ENCODE measurements at regions not wholly inside any gene's neighbourhood (a gene's known extent, or its start where the extent isn't known, plus 50 kb on each side); places are given as distances from the start of the nearest gene placed in this dataset.
"Not testable (repeated sequence)": the region's sequence is repeated elsewhere in the genome, so short reads cannot be mapped to it uniquely, and the experiment has no call there.

GRCh38 chr1:47604869-47605268 lies 167.0 kb downstream of the FOXD2 start:
- not testable (repeated sequence) for DNase-seq

GRCh38 chr1:47608296-47608875 lies 170.5 kb downstream of the FOXD2 start:
- no peak for DNase-seq

- DNase-seq = no peak
These were observed 174.1 kb downstream of the FOXD2 start for GRCh38 chr1:47611992-47612391.

DNA sequence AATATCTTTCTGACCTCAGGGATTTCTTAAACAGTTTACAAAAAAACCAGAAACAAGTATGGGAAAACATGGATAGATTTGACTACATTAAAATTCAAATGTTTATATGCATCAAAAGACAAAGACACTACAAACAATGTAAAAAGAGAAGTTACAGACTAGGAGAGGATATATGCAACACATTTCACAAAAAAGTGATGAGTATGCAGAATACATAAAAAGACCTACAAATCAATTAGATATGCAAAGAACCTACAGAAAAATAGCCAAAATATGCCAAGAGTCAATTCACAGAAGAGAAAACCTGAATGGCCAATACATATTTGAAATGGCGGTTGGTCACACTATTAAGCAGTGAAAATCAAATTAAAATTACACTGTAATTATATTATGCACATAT lies 175.0 kb downstream of the FOXD2 start:
- DNase-seq = no peak

DNA sequence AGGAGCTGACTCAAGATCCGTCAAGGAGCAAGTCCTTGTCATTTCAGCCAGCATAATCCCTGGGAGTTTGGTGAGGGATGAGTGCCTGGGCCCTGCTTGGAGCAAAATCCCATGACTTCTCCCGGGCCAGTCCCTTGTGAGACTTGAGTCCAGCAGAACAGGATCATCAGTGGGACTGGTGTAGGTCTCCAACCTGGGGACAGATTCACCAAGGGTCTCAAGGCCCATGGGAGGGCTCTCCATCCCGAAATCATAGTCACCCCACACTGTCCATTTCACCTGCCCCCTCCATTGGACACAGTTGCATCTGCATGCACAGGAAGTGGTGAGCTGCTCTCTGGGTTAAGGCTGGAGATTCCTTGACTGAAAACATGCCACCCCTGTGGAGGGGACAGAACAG lies 178.2 kb downstream of the FOXD2 start:
- no peak for DNase-seq

DNA sequence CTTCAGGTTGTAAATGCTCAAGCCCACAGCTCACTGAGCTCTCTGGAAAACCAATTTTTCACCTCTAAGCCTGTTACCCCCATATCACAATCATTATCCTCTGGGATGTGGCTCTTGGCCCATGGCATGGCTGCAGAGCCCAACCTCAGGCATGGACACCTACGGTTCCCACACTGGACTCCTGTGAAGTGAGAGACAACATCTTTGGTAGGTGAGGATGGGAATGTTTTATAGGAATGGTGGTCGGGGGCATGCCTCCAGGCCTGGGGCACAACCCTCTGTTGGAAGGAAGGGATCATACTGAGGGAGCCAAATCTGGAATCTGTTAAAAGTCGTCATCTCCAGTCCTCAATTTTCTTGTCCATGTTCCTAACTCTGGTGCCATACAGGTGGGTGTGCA lies 179.1 kb downstream of the FOXD2 start:
- DNase-seq = no peak

DNA sequence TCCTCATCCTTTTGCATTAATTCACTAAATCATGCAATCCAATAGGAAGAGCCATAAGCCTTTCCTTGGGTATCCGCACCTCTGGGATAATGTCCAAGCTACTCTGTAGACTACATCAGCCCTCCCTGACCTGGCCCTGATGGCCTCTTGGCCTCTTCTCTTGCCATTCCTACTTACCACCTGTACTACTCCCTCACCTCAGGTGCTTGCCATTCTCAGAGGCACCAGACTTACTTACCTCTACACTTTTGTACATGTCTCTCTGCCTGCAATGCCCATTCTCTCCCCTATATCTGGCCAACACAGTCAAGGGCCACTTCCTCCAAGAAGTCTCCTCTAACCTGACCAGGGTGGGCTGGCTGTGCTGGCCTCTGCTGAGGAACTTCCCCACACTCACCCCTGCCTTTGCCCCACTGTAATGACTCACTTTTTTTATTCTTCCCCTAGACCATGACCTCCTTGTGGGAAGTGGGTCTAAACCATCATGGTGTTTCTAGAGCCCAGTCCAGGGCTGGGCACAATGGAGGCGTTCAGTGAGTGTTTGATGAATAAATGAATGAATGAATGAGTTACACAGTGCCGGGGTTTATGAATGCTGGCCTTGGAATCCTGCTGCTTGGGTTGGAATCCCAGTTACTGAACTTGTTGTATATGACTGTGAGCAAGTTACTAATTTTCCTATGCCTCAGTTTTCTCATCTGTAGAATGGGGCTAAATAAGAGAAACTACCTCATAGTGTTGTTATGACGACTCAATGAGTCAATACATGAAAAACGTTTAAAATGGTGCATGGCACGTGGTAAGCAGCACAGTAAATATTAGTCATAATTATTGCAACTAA lies 179.8 kb downstream of the FOXD2 start:
- DNase-seq = no peak

- DNase-seq = no peak
These were observed 180.4 kb downstream of the FOXD2 start for GRCh38 chr1:47618222-47618720.

DNA sequence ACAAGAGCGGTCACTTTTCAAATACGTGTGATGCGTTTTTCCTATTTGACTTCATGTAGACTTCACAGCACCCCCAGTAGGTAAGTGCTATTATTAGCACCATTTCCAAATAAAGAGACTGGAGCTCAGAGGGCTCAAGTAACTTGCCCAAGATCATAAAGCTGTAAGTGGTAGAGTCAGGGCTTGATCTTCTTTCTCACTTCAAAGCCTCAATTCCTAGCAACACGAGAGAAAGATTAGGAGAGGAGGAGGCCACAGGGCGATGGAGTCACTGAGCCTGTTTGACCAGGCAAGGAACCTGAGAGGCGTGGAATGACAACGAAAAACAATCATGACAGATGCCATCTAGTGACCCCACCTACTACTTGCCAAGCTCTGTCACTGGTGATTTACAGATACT lies 181.0 kb downstream of the FOXD2 start:
- DNase-seq = no peak

GRCh38 chr1:47621483-47621882 lies 183.6 kb downstream of the FOXD2 start:
- no peak for DNase-seq

DNA sequence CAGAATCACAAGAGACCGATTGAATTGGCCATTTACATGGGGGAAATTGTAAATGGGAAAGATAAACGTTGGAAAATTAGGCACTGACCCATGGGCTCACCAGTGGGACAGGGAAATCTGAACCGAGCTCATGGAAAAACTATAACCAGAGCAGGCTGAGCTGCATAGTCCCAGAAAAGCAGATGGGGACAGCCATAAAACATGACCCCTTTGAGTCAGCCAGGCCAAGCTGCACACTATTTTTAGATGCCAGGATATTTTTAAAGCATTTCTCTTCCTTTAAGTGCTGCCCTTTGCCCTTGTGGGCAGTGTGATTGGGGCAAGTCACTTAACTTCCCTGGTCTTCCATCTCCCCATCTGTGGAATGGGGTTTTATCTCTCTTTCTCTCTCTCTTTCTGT lies 184.1 kb downstream of the FOXD2 start:
- no peak for DNase-seq

- DNase-seq = no peak
These were observed 185.1 kb downstream of the FOXD2 start for GRCh38 chr1:47622776-47623556.

- no peak for DNase-seq
These were observed 185.7 kb downstream of the FOXD2 start for GRCh38 chr1:47623557-47623940.

DNA sequence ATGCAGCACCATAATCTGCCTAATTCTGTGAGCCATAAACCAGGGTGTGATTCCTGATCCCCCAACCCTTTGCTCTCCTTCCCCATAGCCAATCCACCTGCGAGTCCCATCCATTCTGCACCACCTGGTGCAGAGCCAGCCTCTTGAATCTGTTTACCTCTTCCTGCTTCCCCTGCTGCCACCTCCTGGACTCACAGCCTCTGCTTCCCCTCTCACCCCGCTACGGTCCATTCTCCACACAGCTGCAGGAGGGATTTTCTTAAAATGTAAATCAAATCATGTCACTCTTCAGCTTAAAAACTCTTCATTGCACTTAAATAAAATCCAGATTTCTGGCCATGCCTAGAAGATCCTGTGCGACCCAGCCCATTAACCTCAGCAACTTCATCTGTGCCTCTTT lies 186.7 kb downstream of the FOXD2 start:
- no peak for DNase-seq

- no peak for DNase-seq
These were observed 189.2 kb downstream of the FOXD2 start for GRCh38 chr1:47627016-47627415.

DNA sequence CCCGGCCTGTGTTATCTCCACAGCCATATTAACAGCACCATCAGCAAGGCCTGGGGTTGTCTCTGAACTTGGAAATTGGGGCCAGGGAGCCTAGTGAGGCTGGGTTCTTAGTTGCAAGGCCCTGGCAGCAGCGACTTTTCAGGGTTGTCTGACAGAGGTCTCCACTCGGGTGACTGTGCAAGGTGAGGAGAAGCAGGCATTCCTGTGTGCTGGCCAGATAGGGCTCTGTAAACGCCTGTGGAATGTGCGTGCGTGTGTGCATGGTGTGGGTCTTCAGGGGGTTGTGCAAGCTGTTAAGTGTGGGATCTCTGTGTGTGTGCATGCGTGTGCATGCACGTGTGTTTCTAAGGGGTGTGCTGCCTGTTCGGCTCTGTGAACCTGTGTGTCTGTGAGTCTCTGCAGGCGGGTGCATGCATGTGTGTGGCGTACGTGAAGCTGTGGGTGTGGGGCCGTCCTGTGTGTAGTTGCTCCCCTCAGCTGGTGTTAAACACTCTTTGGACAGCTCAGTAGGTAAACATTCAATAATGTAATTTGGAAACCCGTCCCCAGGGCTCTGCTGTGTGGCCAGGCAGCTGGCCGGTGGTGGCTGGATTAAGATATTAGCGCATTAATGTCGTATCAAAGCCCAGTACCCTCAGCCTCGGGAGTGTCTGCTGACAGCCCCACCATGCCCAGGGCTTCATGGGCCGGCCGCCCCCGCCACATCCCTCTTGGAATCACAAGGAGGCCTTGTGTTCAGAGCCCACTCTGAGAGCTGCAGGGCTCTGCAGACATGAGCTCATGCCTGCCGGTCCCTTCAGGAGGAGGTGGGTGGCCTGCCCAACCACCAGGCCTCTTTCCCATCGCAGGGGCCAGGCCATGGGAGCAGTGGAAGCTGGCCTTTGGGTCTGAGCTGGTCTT lies 189.9 kb downstream of the FOXD2 start:
- no peak for DNase-seq

- no peak for DNase-seq
These were observed 191.4 kb downstream of the FOXD2 start for GRCh38 chr1:47629201-47629600.

- DNase-seq = no peak
These were observed 192.5 kb downstream of the FOXD2 start for GRCh38 chr1:47630346-47630745.

GRCh38 chr1:47631411-47631995 lies 193.7 kb downstream of the FOXD2 start:
- DNase-seq = no peak

GRCh38 chr1:47635111-47635510 lies 197.3 kb downstream of the FOXD2 start:
- no peak for DNase-seq

DNA sequence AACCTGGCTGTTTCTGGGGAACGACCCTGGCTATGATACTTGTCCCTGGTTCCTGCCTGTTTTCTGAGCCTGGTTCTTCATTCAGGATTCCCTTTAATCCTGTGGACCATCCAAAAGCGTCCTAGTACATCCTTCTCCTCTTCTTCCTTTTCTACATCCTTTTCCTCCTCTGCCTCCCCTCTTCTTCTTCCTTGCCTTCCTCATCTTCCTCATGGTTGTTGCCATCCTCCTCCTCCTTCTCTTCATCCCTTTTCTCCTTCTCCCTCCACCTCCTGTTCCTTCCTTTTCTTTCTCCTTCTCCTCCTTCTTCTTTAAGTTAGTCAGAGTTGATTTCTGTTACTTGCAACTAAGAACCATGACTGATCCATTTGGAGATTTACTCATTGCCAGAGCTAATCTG lies 197.8 kb downstream of the FOXD2 start:
- DNase-seq = no peak

DNA sequence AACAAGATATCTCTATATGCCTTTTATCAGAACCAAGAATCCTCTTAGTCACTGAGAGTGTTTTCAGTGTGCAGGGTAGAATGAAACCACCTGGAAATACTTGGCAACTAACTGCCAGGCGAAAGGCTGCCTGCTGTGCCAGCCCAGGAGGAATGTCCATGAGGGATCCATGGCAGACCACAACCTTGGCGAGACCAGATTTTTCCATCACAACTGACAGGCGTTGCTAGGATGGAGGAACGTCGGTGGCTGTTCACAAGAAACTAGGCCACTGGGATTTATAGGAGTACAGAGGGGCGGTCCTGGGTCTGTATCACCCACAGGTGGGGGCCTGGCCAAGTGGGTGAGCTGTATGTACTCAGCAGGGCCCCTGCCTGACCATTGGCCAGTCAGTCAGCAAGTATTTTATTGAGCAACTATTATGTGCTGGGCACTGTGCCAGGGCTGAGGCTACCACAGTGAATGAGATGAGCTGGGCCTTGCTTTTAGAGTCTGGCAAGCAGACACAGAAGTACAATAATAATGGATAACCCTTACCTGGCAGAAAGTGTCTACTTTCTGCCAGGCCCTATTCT lies 199.4 kb downstream of the FOXD2 start:
- no peak for DNase-seq
